B cell (primary cell): ENCODE measurements at regions not wholly inside any gene's neighbourhood (a gene's known extent, or its start where the extent isn't known, plus 50 kb on each side); places are given as distances from the start of the nearest gene placed in this dataset.

Source experiments
- ATAC-seq: fragments of 200-7000 bp; cut with Tn5 transposase; one replicate; pipeline ENCODE4 v1.10.0; 2021; ENCODE audit warnings: low read depth, mild to moderate bottlenecking, moderate number of reproducible peaks, moderate library complexity
- CTCF ChIA-PET: fragments of 350-600 bp; sonication (Branson Sonifier 250); formaldehyde crosslinking; loops from one replicate; lab custom pipeline; 2021; ENCODE audit warnings: antibody characterized with exemption, inconsistent platforms; lab: Charles Lee
- POLR2A ChIA-PET: fragments of 350-600 bp; sonication (Branson Sonifier 250); formaldehyde crosslinking; loops from one replicate; lab custom pipeline; 2021; ENCODE audit warnings: antibody characterized with exemption; lab: Charles Lee
- DNase-seq: peaks from one replicate; pipeline ENCODE4 v3.0.0; 2013
- H2AFZ ChIP-seq: 2 replicates; pipeline ENCODE4 v1.6.1; 2012; ENCODE audit warnings: mild to moderate bottlenecking, low read depth, low read length; ENCODE audit not compliant: insufficient read depth, poor library complexity, severe bottlenecking
- H3K27ac ChIP-seq, 2 donors: 1 replicate in 1 of 2; 2 replicates in 1 of 2; pipeline ENCODE4 v1.5.1; 2012 to 2013; ENCODE audit warnings: low read length in 2 of 2, mild to moderate bottlenecking in 2 of 2, moderate library complexity in 1 of 2
- H3K27me3 ChIP-seq, 4 experiments: fragments of 200-600 bp in 1 of 4; sonication (generic) in 1 of 4; replicated peaks in 1 of 4; 1 replicate in 2 of 4; 2 replicates in 2 of 4; pipeline versions ENCODE4 v1.6.1 to v1.7.0; 2013 to 2016; ENCODE audit warnings: low read length in 3 of 4, mild to moderate bottlenecking in 2 of 4, mixed read lengths in 1 of 4, moderate library complexity in 1 of 4; ENCODE audit not compliant: insufficient read depth in 4 of 4, control insufficient read depth in 3 of 4; ENCODE audit errors: control extremely low read depth in 1 of 4
- H3K36me3 ChIP-seq, 2 experiments: replicated peaks in 1 of 2; 1 replicate in 1 of 2; 2 replicates in 1 of 2; pipeline versions ENCODE4 v1.6.1 to v1.7.1; 2013; ENCODE audit warnings: low read length in 1 of 2; ENCODE audit not compliant: insufficient read depth in 2 of 2, control insufficient read depth in 1 of 2; ENCODE audit errors: control extremely low read depth in 1 of 2, extremely low read depth in 1 of 2
- H3K4me1 ChIP-seq, 2 donors: fragments of 200-600 bp in 1 of 2; sonication (generic) in 1 of 2; 1 replicate in 1 of 2; 2 replicates in 1 of 2; pipeline versions ENCODE4 v1.5.1 to v1.6.1; 2013 to 2017; ENCODE audit warnings: low read length in 2 of 2; ENCODE audit not compliant: control insufficient read depth in 2 of 2, insufficient read depth in 2 of 2
- H3K4me2 ChIP-seq: replicated peaks from 2 replicates; pipeline ENCODE3; 2012; ENCODE audit warnings: mild to moderate bottlenecking, low read depth, low read length; ENCODE audit not compliant: poor library complexity, severe bottlenecking
- H3K4me3 ChIP-seq, 5 experiments: fragments of 200-600 bp in 1 of 5; sonication (generic) in 1 of 5; 1 replicate in 3 of 5; 2 replicates in 2 of 5; pipeline versions ENCODE4 v1.5.1 to v1.7.0; 2011 to 2016; ENCODE audit warnings: low read length in 4 of 5, mild to moderate bottlenecking in 4 of 5, low read depth in 2 of 5, control low read depth in 1 of 5, moderate library complexity in 1 of 5; ENCODE audit not compliant: insufficient read depth in 1 of 5; ENCODE audit errors: control extremely low read depth in 1 of 5, extremely low read depth in 1 of 5
- H3K79me2 ChIP-seq: fragments of 200-600 bp; sonication (generic); one replicate; pipeline ENCODE4 v1.6.0; 2016; ENCODE audit warnings: low read length; ENCODE audit not compliant: control insufficient read depth, insufficient read depth
- H3K9ac ChIP-seq: fragments of 200-600 bp; sonication (generic); 2 replicates; pipeline ENCODE4 v1.6.1; 2017; ENCODE audit warnings: mild to moderate bottlenecking, low read length, moderate library complexity
- H3K9me3 ChIP-seq, 3 donors: one replicate each; pipeline versions ENCODE4 v1.6.1 to v1.7.1; 2013; ENCODE audit warnings: low read length in 2 of 3; ENCODE audit not compliant: control insufficient read depth in 2 of 3, insufficient read depth in 1 of 3; ENCODE audit errors: control extremely low read depth in 1 of 3
- H4K20me1 ChIP-seq: 2 replicates; pipeline ENCODE4 v1.6.0; 2012; ENCODE audit warnings: mild to moderate bottlenecking, low read length; ENCODE audit not compliant: insufficient read depth, control insufficient read depth, poor library complexity, severe bottlenecking
- H3K27ac Mint-ChIP-seq: one replicate; pipeline ENCODE4 v1.8.0; 2021; ENCODE audit warnings: mixed read lengths
- H3K27me3 Mint-ChIP-seq: one replicate; pipeline ENCODE4 v1.8.0; 2021; ENCODE audit warnings: mixed read lengths
- H3K4me1 Mint-ChIP-seq: one replicate; pipeline ENCODE4 v1.8.0; 2021; ENCODE audit warnings: mixed read lengths
- H3K4me3 Mint-ChIP-seq: one replicate; pipeline ENCODE4 v1.8.0; 2021; ENCODE audit warnings: mixed read lengths
- H3K9me3 Mint-ChIP-seq: one replicate; pipeline ENCODE4 v1.8.0; 2022; ENCODE audit warnings: mixed read lengths; ENCODE audit not compliant: insufficient read depth
- CTCF ChIP-seq: fragments of 200-600 bp; IDR thresholded peaks from one replicate; pipeline ENCODE4 v1.8.0; 2022; ENCODE audit warnings: antibody characterized with exemption, mild to moderate bottlenecking
- EZH2 ChIP-seq: IDR thresholded peaks from 2 replicates; pipeline ENCODE4 v1.6.1; 2012; ENCODE audit warnings: borderline replicate concordance, low read depth, mild to moderate bottlenecking, moderate library complexity, low read length; ENCODE audit not compliant: insufficient read depth, poor library complexity, severe bottlenecking
- WGBS: methylation state at CpG from one replicate; pipeline ENCODE4 v1.1.5; 2013; ENCODE audit warnings: missing lambda C conversion rate; ENCODE audit not compliant: insufficient coverage; 5-methylcytosine and 5-hydroxymethylcytosine counted together
- intact Hi-C: fragments of 100-400 bp; cut with micrococcal nuclease; formaldehyde crosslinking; loops from one replicate; pipeline ENCODE4 v1.10.0; 2022

GRCh38 chr22:17283423-17283822, 64.2 kb upstream of the ADA2 start:
- no peak overlapping the region for H3K4me2 ChIP-seq
- H3K27ac ChIP-seq, result no peak overlapping the region
- no peak for ATAC-seq
- 100% methylated on average over 1 of the region's 4 CpGs for WGBS
- no peak overlapping the region for H3K9ac ChIP-seq
- intact Hi-C loops, result no loop called here
- peaks cover 15 to 17% of the 10 kb centered on the region in 2 donors for H3K4me1 ChIP-seq
- POLR2A ChIA-PET, result no interaction called here
- H3K4me3 ChIP-seq, result no peak overlapping the region
- CTCF ChIA-PET, result interaction anchor here (1.0 kb wide), 1 partner anchor 218 kb away, joined by 3 read pairs; no protein-coding TSS in a partner anchor
- H3K4me1 Mint-ChIP-seq, result peaks cover 17% of the 10 kb centered on the region
- H4K20me1 ChIP-seq, result no peaks in the 10 kb centered on the region
- H2AFZ ChIP-seq, result no peak overlapping the region
- no peak overlapping the region for H3K27ac Mint-ChIP-seq
- H3K27me3 Mint-ChIP-seq, result peaks cover 4% of the 10 kb centered on the region
- H3K27me3 ChIP-seq, result no peaks in the 10 kb centered on the region
- no peak overlapping the region for H3K4me3 Mint-ChIP-seq
- no peak for DNase-seq
- no peaks in the 10 kb centered on the region for H3K79me2 ChIP-seq
- no peaks in the 10 kb centered on the region for H3K36me3 ChIP-seq
- TF ChIP-seq CTCF, result no peak
- TF ChIP-seq EZH2, result no peak
- H3K9me3 ChIP-seq, result no peaks in the 10 kb centered on the region
- no peaks in the 10 kb centered on the region for H3K9me3 Mint-ChIP-seq

GRCh38 chr22:17281440-17281841, 62.2 kb upstream of the ADA2 start:
- ChIA-PET CTCF (interaction anchor here (1.1 to 2.4 kb wide), 3 partner anchors 12 to 194 kb away, joined by 4 to 10 read pairs (median 5); no protein-coding TSS in a partner anchor), POLR2A (interaction anchor here (0.7 kb wide), 1 partner anchor 23 kb away, joined by 5 read pairs; no protein-coding TSS in a partner anchor)
- Histone ChIP-seq H3K4me2 (peak overlapping the region; percentile 56), H3K4me1 (peaks cover 15 to 17% of the 10 kb centered on the region in 2 donors), H3K36me3 (no peaks in the 10 kb centered on the region), H2AFZ (peak overlapping the region; percentile 27), H3K27me3 (no peaks in the 10 kb centered on the region), H3K9ac (peak overlapping the region; percentile 16), H3K79me2 (no peaks in the 10 kb centered on the region), H3K9me3 (no peaks in the 10 kb centered on the region), H3K4me3 (peak overlapping the region in 1 of 5 experiments; percentile 16), H3K27ac (no peak overlapping the region), H4K20me1 (no peaks in the 10 kb centered on the region)
- TF ChIP-seq CTCF, result no peak
- no peak for TF ChIP-seq EZH2
- H3K9me3 Mint-ChIP-seq, result no peaks in the 10 kb centered on the region
- peaks cover 17% of the 10 kb centered on the region for H3K4me1 Mint-ChIP-seq
- H3K27ac Mint-ChIP-seq, result no peak overlapping the region
- H3K4me3 Mint-ChIP-seq, result peak overlapping the region; percentile 38
- DNase-seq (peak; percentile 51), ATAC-seq (peak; percentile 45)
- no peaks in the 10 kb centered on the region for H3K27me3 Mint-ChIP-seq
- intact Hi-C loops, result loop anchor here (2.0 kb wide), 1 partner anchor 45 kb away; no protein-coding TSS in a partner anchor
- 18% methylated on average over 2 of the region's 8 CpGs for WGBS
